ENCODE measurements at regions not wholly inside any gene's neighbourhood (a gene's known extent, or its start where the extent isn't known, plus 50 kb on each side); places are given as distances from the start of the nearest gene placed in this dataset.

DNA sequence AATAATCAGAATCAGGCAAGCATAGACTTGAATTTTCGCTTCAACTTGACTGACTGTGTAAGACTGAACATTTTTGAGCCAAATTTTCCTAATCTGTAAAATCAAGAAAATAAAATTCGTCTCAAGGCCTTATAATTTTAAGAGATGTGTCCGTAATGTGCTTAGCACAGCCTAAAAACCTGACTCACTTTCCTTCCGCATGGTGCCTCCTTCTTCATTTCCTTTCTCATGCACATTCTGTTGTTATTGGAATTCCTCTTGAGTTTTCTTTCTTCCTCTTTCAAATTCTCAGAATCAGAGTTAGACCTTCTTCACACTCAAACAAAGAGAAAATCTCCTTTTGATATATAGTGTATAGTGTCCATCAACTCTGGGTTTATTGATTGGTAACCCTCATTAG, 208.9 kb upstream of the SLIT2 start:
- TF ChIP-seq, protein P1, sequence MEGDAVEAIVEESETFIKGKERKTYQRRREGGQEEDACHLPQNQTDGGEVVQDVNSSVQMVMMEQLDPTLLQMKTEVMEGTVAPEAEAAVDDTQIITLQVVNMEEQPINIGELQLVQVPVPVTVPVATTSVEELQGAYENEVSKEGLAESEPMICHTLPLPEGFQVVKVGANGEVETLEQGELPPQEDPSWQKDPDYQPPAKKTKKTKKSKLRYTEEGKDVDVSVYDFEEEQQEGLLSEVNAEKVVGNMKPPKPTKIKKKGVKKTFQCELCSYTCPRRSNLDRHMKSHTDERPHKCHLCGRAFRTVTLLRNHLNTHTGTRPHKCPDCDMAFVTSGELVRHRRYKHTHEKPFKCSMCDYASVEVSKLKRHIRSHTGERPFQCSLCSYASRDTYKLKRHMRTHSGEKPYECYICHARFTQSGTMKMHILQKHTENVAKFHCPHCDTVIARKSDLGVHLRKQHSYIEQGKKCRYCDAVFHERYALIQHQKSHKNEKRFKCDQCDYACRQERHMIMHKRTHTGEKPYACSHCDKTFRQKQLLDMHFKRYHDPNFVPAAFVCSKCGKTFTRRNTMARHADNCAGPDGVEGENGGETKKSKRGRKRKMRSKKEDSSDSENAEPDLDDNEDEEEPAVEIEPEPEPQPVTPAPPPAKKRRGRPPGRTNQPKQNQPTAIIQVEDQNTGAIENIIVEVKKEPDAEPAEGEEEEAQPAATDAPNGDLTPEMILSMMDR (IDR thresholded peaks at IDR 0.05 in 4 of 5, conservative IDR thresholded peaks at IDR 0.05 in 1 of 5), result no peak
- no peak for TF ChIP-seq POLR2A (IDR thresholded peaks at IDR 0.05)

Data from gastrocnemius medialis (tissue), 4 donors.